HG02588 (cell line): ENCODE measurements at regions not wholly inside any gene's neighbourhood (a gene's known extent, or its start where the extent isn't known, plus 50 kb on each side); places are given as distances from the start of the nearest gene placed in this dataset.

Experiments
- ATAC-seq: cut with Tn5 transposase; IDR thresholded peaks from one replicate; pipeline ENCODE4 v1.9.1; 2021; ENCODE audit warnings: mild to moderate bottlenecking, moderate library complexity; ENCODE audit not compliant: unreplicated experiment

DNA sequence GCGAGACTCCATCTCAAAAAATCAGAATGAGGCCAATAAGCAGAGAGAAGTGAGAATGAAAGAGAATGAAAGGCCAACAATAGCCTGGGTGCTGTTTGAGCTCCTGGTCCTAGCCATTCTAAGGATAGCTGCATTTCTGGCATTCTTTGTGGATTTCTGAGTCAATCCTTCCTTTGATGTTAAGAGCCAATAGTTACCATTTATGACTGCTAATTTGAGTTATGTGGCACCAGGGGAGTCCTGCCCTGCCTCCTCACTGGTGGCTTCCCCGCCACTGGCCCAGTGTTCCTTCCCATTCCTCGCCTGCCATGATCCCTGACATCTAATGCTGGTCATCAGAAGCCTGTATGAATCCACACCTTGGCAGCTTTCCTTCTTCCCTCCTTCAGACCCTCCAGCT, 991.2 kb downstream of the UQCRFS1 start:
- no peak for ATAC-seq

DNA sequence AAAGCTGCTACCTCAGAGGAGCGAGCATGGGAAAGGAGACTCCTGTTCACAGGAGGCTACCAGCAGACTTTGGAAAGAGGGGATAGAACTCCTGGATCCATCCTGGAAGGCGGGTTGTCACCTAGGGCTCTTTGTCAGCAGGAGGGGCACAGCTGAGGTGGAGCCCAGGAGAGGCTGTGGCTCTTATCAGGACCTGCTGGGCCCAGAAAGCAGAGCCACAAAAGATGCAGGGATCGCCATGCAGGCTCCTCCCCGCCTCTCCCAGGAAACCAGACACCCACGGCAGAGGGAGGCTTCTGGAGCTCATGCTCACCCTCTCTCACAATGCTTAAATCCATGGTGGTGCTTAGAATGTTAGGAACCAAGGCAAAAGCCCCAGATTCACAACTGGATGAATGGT, 994.2 kb downstream of the UQCRFS1 start:
- ATAC-seq: no peak

DNA sequence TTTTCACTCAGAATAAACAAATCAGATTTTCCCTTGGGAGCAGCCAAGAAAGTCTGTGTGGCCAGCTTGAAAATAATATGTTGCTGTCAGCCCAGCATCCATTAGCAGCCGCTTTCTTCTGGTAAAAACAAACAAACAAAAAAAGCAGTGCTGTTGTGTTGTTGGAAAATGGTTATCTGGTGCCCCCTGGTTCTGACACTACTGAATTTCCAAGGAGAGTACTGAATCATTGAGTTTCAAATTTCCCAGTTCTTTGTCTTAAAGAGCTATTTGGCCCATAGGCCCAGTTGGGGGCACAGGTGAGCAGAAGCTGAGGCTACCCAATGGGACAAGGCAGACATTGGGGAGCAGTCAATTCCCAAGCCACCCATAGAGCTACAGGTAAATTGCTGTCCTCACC, 995.9 kb downstream of the UQCRFS1 start:
- no peak for ATAC-seq

DNA sequence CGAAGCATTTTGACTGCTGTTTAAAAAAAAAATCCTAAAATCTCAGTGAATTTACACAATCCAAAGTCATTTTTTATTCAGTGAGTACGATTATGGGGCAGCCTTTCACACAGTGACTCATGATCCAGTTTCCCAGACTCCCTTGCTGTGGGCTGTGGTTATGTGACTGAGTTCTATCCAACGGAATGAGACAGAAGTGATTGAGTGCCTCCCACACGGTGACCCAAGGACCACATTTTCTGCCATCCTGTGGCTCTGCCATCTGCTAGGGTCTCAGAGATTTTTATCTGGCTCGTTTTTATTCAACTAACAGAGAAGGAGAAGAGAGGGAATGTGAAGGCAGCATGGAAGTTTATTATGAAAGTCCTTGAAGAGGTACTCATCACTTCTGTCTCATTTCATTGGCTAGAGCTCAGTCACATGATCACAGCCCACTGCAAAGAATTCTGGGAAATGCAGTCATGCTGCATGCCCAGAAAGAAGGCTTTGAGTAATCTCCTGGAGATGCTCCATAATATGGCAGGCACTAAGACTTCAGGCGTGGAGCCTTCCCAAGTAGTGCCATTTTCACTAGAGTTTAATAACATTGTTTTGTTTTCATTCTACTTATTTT, 999.4 kb downstream of the UQCRFS1 start:
- no peak for ATAC-seq

DNA sequence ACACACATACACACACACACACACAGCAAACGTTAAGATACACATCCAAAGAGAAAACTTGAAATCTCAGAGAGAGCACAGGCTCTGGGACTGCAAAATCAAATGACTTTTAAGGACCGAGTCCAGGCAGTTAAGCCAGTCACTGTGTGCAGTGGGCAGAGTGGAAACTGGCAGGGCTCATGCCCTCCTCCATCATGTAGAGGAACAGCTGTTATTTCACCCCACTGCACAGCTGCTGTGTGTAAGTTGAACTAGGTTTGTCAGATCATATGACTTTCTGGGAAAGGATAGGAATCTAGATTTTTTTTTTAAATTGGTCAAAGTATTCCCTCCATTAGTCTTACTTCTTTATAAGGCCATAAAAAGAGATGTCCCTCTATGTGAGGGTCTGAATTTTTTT, 1002.1 kb downstream of the UQCRFS1 start:
- no peak for ATAC-seq

DNA sequence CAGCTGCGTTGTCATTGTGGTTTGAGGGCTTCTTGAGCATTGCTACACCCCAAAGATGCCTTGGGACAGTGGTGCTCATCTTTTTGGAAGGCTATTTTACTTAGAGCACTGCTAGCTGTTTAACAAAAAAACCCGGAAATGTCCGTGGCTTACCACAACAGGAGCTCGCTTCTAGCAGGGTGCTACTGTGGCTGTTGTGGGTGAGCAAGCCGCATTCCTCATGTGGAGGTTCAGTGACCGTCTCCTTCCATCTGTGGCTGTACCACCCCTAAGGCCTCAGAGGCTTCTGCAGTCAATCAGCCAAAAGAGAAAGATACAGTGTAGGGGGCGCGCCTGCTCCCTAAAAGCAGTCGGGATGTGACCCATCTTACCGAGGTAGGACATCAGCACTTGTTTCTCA, 1004.2 kb downstream of the UQCRFS1 start:
- no peak for ATAC-seq

DNA sequence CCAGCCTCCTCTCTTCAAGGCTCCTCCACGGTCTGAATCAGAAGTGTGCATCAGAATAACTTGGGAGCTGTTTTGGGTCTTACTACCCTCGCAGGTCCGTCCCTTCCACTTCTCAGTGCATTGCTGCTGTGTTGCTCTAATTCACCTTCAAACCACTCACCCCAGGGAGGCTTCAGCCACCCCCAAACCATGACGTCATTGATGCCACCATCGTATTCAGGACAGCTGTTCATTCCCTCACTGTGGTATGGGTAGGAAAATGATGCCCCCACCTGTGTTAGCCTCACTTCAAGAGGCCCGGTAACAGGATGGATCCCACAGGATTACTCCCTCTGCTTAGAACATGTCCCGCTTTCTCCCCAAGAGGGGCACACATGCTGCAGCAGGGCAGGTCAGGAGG, 1005.7 kb downstream of the UQCRFS1 start:
- ATAC-seq: no peak

DNA sequence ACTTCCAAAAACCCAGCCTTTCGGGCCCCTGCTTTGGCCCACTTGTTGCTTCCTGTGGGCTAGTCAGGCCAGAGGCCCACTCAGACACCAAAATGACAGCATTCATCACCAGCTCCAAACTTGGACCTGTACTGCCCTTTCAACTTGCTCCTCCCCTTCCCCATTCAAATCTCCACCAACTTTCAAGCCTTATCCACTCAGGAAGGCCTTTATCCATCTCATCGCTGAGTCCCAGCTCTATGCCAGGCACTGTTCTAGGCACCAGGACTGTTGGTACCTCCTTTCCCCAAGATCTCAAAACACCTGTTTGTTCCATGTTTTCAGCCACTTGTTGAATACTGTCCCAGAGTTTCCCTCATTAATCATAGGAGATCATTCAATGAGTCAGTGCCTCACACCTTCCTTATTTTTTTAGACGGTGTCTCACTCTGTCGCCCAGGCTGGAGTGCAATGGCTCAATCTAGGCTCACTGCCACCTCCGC, 1011.4 kb downstream of the UQCRFS1 start:
- ATAC-seq: no peak

DNA sequence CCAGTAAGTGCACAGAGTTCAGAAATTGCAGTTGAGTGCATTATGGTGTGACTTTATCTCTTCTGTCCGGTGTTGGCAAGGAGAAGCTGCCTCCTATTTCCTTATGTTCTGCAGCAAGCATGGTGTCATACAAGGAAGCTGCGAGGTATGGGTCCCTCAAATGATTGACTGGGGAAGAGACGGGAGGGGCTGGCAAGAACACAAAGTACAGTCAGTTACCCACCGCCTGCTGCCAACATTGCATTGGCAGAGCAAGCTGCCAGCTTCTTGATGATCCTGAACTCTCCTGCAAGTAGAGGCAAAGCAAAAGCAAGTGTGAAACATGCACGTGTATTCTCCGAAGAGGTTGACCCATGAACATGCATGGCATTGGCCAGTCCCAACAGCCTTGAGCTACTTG, 1013.6 kb downstream of the UQCRFS1 start:
- no peak for ATAC-seq

DNA sequence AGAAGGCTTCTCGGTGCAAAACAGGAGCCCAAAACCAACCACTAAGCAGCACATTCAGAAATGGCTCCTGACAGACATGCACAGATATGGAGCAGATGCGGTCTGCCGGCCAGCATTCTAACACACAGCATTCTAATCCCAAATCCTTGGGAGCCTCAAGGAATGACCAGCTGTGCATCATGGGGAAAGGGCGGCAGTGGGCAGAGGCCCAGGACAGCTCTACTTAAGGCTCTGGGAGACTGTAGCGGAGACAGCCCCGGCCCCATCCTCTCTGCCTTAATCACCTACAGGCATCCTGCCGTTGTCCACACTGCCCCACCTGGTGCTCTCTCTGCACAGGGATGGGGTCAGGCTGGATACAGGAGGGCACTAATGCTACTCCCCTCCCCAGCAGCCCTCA, 1016.0 kb downstream of the UQCRFS1 start:
- no peak for ATAC-seq

DNA sequence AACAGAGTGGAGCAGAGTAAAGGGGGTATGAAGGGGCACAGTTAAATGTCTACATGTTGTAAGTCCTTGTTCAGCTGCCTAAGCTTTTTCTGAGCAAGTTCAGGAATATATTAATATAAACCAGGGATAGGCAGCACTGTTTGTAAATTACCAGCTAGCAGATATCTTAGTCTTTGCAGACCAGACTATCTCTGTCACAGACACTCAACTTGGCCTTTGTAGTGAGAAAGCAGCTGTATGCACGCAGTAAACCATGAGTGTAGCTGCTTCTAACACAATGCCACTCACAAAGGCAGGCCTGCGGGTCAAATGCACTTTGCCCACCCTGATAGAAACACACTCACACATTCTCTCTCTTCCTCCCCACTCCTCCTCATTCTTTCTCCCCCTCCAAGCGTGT, 1016.9 kb downstream of the UQCRFS1 start:
- ATAC-seq: no peak

DNA sequence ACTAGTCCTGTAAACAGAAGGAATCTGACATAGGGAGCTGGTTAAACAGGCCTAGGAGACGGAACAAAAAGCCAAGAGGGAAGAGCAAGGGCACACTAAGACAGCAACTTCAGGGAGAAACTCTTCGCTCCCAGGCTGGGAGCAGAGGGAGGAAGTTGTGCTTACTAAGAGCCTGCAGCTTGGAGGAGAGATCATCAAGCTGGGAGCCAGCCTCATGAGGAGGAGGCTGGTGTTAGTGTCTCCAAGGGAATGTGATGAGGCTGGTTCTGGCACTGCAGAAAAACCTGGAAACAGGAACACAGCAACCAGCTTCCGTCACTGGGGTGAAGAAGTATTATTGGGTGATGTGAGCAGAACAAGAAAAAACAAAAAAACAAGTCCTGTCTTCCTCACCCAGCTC, 1027.3 kb downstream of the UQCRFS1 start:
- no peak for ATAC-seq

DNA sequence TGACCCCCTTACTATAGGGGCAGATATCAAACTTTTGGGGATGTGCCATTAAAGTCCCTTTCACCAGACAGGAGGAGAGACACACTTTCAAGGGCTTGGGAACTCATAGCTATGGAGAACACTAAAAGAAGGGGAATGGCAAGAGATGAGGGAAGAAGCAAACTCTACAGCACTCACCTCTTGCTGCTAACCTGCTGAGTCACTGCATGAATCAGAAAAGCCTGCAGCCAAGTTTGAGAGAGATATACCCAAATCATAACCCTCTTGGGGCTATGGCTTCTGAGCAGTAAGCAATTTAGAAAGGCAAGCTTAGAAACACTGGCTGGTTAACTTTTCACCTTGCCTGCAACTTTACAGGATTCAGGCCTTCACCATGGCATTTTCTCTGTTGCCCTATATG, 1028.0 kb downstream of the UQCRFS1 start:
- ATAC-seq: no peak

DNA sequence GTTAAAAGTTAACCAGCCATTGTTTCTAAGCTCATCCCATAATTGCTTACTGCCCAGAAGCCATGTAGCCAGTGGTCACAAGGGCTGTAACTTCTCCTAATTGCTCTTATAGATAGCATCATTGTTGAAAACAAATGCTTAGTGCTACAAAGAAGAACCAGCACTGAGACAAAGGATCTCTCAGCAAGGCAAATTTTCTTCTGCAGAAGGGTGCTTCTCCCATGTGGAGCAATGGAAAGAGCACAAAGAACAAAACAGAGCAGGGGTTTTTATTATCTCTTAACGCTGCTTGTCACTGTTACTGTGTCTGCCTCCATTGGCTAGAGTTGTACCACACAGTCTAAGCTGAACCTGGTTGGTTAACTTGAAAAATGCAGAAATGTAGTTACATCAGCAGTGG, 1036.8 kb downstream of the UQCRFS1 start:
- ATAC-seq: no peak

DNA sequence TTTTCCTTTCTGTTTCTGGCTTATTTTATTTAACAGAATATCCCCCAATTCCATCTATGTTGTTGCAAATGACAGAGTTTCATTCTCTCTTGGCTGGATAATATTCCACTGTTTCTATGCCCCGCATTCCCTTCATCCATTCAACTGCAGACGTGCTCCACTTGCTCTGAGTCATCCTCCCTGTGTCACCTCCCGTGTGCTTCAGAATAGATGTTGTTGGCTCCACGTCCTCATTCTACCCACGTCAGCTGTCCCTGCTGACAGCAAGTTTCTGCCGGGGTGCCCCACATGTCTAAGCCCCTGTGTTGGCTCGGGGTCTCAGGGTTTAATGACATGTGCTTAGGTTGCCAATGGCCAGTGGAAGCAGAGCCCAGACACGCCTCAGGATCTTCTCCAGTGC, 1041.0 kb downstream of the UQCRFS1 start:
- no peak for ATAC-seq

DNA sequence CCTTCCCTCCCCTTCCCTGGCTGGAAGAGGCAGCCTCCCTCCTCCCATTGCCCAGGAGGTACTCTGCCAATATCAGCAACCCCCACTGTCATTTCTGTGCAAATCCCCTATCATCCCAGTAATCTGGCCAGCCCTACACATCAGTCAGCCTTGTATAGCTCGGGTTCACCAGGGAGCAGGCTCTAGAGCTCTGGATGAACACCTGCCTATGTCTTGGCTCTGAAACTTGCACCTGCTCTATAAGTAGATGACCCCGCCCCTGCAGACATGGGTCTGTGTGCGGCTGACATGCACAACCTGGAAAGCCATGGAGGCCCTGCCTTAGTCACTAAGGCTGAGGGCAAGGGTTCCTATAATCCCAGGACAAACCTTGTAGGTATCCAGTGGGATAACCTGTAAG, 1042.9 kb downstream of the UQCRFS1 start:
- no peak for ATAC-seq

DNA sequence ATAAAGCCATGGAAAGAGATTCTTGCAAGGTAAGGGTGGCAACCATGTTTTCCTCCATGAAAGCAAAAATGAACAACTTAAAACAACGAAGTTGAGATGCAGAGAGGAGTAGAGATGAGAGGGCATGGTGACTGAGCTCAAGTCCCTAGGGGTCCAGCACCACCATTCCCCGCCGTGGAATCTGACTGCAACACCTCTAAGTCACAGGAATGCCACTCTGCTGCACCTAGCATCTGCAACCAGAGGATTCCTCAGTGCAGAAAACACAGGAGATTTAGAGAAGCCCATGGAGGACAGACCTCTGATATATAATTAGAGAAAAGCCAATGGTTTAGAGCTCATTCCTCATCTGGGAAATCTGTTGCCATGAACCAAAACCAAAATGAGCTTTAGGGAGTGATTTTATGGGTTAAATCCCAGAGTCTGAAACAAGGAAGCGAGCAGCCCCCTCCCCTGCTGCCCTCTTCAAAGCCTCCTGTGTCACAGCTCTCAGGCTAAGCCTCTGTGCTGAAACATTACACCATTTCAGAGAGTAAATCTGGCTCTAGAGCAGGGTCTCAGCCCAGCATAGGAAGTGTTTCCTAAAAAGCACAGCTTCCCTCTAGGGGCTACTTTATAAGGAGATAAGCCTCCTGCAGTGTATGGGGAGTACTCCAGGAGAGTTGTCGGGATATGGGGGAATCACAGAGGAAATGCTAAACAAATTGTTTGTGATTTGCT, 1043.6 kb downstream of the UQCRFS1 start:
- no peak for ATAC-seq

DNA sequence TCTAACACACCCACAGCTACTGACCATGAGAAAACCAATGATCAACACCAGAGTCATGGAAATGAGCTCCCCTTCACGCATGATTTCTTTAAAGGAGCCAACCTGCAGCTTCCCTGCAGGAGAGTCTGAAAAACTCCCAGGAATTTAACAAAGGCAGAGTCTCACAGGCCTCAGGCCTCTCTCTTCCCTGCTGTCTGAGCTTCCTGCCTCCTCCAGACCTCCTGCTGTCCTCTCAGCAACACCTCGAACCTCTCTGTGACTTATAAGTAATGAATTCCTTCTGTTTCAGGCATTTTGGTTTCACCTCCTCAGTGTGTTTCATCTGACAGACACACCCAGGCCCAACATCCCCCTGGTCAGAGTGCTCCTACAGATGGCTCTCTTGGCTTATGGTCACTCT, 1044.4 kb downstream of the UQCRFS1 start:
- ATAC-seq: no peak

DNA sequence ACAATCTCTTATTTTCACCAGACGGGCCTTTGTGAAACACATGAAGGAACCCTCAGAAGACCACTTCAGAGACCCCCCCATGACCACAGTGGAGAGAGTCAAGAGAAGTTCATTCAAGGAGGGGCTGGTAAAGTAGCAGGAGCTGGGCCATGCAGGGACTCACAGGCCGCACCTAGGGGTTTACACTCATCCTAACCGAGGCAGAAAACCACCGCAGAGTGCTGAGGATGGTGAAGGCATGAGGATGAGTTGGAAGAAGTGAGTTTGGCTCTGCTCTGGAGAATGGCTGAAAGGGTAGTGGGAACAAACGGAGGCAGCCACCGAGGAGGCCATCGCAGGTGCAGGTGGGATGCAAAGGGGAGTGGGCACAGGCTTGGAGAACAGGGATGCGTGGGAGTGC, 1046.9 kb downstream of the UQCRFS1 start:
- ATAC-seq: no peak

DNA sequence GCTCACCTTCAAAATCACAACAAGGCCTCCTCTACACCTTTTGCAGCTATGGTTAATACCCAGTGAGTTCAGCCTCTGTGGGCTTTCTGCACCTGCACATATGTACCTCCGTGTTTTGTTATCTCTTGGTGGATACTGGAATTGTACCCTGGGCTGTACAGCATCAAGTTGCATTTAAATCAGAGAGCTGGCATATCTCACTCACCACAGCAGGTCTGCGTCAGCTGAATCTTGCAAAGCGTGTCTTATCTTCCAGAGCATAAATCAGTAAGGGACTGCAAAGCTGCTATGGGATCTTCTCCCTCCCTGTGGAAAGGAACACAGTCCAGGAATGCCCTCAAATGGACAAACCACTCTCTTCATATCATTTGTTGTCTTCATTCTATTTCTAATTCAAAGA, 1048.7 kb downstream of the UQCRFS1 start:
- ATAC-seq: no peak

DNA sequence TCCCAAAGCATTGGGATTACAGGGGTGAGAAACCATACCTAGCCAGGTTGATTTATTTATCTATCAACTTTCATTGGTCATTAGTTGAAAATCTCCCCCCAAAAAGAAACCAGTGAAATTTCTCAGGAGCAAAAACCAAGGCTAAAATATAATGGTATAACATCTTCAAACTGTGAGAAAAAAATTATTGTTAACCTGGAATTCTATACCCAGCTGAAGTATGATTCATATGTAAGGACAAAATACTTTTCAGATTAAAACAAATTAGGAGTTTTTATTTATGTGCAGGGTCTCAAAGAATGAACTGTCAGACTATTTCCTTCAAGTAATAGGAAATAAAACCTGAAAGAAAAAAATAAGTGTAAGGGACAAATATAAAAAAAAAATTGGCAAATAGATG, 1053.9 kb downstream of the UQCRFS1 start:
- ATAC-seq: no peak

DNA sequence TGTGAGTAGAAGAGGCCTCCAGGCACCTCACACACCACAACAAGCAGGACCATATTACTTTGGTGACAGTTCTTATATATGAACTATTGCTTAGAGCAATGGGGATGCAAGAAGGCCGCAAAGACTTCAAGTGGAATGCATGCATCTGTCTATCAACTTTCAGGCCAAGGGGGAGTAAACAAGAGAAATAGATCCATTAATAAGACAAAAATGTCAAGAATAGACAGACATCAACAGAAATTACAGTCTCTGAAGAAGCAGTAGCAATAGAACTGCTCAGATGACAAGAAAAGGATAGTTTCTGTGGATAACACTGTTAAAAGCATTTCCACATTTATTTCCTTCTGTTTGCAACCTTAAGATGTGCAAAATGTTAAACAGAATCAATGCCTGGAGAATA, 1057.7 kb downstream of the UQCRFS1 start:
- no peak for ATAC-seq

DNA sequence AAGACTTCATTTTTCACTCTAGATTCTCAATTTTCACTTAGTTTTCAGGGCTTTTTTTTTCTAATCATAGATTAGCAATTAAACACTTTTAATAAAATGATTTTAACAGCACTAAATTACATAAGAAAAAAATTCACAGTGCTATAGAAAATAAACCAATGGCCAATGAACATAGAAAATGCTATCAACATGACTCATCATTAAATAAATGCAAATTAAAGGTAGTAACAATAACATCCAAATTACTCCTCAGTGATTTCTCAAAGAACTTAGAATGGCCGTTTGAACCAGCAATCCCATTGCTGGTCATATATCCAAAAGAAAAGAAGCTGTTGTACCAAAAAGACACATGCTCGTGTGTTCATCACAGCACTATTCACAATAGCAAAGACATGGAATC, 1058.9 kb downstream of the UQCRFS1 start:
- ATAC-seq: no peak
